ENCODE measurements at regions not wholly inside any gene's neighbourhood (a gene's known extent, or its start where the extent isn't known, plus 50 kb on each side); places are given as distances from the start of the nearest gene placed in this dataset.

GRCh38 chr3:168995129-168995528, 668.4 kb downstream of the MECOM start:
- TF ChIP-seq CTCF (IDR thresholded peaks at IDR 0.05; ENCODE audit: insufficient read depth, low read depth, low read length), result no peak
- H3K4me3 ChIP-seq (ENCODE audit: low read depth, low read length), result no peak overlapping the region

GRCh38 chr3:168991803-168992202, 671.7 kb downstream of the MECOM start:
- no peak for DNase-seq (ENCODE audit: low read depth)
- H3K4me3 ChIP-seq (ENCODE audit: low read depth, low read length), result no peak overlapping the region
- TF ChIP-seq CTCF (IDR thresholded peaks at IDR 0.05; ENCODE audit: insufficient read depth, low read depth, low read length), result no peak

More at GRCh38 chr3:168995129-168995528, 668.4 kb downstream of the MECOM start:
- no peak for DNase-seq (ENCODE audit: low read depth)

- TF ChIP-seq CTCF (IDR thresholded peaks at IDR 0.05; ENCODE audit: insufficient read depth, low read depth, low read length), result no peak
- DNase-seq (ENCODE audit: low read depth), result no peak
- H3K4me3 ChIP-seq (ENCODE audit: low read depth, low read length), result no peak overlapping the region
Observed at GRCh38 chr3:168990621-168991020, 672.9 kb downstream of the MECOM start.

- DNase-seq (ENCODE audit: low read depth), result no peak
- TF ChIP-seq CTCF (IDR thresholded peaks at IDR 0.05; ENCODE audit: insufficient read depth, low read depth, low read length), result no peak
- H3K4me3 ChIP-seq (ENCODE audit: low read depth, low read length), result no peak overlapping the region
Observed at GRCh38 chr3:168990134-168990533, 673.4 kb downstream of the MECOM start.

- no peak for DNase-seq (ENCODE audit: low read depth)
- no peak overlapping the region for H3K4me3 ChIP-seq (ENCODE audit: low read depth, low read length)
- TF ChIP-seq CTCF (IDR thresholded peaks at IDR 0.05; ENCODE audit: insufficient read depth, low read depth, low read length), result no peak
Observed at GRCh38 chr3:168989396-168989795, 674.1 kb downstream of the MECOM start.

- TF ChIP-seq CTCF (IDR thresholded peaks at IDR 0.05; ENCODE audit: insufficient read depth, low read depth, low read length), result no peak
- no peak for DNase-seq (ENCODE audit: low read depth)
- H3K4me3 ChIP-seq (ENCODE audit: low read depth, low read length), result no peak overlapping the region
Observed at GRCh38 chr3:168988853-168989252, 674.7 kb downstream of the MECOM start.

- TF ChIP-seq CTCF (IDR thresholded peaks at IDR 0.05; ENCODE audit: insufficient read depth, low read depth, low read length), result no peak
- no peak overlapping the region for H3K4me3 ChIP-seq (ENCODE audit: low read depth, low read length)
- no peak for DNase-seq (ENCODE audit: low read depth)
Observed at GRCh38 chr3:168984872-168985271, 678.6 kb downstream of the MECOM start.

Measured in fibroblast of villous mesenchyme (primary cell).